HG03342 (cell line): ENCODE measurements at regions not wholly inside any gene's neighbourhood (a gene's known extent, or its start where the extent isn't known, plus 50 kb on each side); places are given as distances from the start of the nearest gene placed in this dataset.

ENCODE experiments used
- ATAC-seq: cut with Tn5 transposase; IDR thresholded peaks from one replicate; pipeline ENCODE4 v1.9.1; 2021; ENCODE audit warnings: mild to moderate bottlenecking, moderate library complexity; ENCODE audit not compliant: unreplicated experiment

DNA sequence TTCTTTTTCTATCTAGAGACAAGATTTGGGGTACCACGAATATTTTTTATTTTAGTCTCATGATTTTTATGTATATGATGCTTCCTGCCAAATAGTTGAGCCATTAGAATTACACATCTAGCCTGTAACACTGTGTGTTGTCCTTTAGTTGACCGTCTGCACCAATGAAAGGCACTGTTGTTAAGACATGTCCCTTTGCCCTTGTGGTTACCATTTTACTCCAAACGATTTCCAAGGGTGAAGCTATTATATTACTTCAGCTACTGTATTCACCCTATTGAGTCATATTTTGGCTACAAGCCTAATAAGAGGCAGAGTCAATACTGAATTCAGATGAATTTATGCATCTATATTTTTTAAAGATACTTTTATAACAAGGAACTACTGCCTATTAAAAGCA is 207.6 kb downstream of the CETN3 start:
- no peak for ATAC-seq

DNA sequence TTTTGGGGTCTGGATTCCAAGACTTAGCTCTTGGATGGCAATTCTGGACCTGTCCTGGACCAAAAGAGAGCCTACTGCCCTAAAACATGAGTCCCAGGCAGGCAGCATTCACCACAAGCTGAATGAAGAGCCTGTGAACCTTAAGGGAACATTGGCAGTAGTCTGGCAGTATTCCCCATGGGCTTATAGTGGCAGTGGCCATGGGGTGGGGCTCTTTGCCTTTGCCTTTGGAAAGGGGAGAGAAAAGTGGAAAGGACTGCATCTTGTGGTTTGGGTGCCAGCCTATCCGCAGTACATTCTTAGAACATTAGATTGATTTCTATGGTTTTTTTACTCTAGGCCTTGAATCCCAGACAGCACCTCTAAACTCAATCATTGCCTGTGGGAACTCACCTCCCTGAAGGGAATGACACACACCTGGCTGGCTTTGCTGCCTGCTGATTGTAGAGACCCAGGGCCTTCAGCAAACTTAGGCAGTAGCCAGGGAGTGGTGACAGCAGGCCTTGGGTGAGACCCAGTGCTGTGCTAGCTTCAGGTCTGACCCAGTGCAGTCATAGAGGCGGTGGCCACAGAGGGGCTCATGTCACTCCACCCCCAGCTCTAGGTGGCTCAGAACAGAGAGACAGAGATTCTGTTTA is 216.3 kb downstream of the CETN3 start:
- ATAC-seq: no peak

DNA sequence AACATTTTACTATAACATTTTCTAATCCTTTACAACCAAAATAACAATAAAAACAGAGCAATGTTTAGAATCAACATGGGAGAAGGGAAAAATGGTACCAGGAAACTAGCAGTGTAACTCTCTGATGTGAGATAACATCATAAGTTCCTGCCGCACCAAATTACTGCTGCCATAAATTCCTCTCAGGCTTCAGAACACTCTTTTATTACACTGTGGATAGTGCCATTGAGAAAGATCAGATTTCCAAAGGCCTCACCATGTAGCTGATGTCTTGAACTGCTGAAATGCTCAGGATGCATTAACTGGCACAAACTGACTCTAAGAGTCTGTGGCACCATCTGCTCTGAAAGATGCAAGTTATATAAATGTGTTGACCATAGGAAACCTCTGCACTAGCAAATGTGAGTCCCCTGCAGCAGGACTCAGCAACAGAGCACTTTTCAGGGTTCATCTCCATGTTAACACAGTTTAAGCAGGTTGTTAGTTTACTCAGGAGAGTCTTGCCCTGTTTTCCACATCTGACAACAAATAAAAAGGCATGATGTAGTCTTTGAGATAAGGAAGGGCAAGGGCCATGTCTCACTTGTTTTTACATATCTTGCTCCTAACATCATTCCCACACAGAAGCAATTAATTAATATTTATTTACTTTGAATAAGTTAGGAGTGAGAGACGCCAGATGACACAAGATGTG is 218.1 kb downstream of the CETN3 start:
- ATAC-seq: no peak

DNA sequence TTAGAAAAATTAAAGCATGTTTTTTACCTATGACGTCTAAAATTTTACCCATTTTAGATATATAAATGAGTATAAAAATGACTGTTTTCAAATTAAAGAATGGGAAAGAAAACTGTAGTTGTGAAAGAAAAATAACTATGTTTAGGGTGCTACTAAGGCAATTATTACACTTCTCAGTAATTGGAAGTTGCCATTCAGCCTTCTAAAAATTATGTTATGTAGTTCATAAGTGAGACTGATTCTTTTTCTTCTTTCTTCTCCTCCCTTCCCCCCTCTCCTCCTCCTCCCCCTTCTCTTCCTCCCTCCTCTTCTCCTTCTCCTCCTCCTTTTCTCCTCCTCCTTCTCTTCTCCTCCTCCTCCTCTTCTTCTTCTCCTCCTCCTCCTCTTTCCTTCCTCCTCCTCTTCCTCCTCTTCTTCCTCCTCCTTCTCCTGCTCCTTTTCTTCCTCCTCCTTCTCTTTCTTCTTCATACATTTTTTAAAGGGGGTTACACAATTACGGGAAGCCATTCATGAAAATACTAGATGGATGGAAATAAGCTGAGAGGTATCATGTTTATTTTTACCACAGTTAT is 223.6 kb downstream of the CETN3 start:
- no peak for ATAC-seq

DNA sequence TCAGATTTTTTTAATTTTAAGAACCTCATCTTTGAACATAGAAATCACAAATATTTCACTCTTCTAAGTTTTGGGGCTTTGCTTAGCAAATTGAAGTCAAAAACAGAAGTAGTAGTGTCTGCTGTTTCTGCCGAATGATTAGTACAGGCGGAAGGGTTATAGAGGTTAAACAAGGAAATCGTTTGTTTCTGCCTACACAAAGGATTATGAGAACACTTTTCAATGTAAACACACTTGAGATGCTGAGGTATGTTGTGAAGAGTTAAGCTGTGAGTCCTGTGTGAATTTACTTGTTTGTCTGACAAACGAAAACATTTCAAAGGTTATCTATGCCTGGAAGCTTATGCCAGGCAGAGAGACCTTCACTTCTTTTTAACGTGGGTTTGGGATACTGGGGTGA is 224.8 kb downstream of the CETN3 start:
- ATAC-seq: no peak

DNA sequence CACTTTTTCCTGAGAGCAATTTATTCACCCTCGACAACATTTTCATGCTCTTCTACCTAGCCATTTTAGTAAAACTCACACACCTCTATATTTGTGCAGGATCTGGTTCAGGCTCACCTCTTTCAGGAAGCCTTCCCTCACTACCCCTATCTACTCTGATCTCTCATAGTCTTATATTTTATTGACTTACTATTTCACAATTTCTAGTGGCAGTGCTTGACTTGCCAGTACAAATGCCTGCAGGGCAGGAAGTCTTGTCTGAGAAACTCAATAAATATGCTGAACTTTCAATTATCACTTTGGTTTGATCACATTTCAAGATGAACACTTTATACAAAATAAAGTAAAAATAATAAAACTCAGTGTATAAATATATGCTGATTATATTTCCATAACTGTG is 226.8 kb downstream of the CETN3 start:
- no peak for ATAC-seq

DNA sequence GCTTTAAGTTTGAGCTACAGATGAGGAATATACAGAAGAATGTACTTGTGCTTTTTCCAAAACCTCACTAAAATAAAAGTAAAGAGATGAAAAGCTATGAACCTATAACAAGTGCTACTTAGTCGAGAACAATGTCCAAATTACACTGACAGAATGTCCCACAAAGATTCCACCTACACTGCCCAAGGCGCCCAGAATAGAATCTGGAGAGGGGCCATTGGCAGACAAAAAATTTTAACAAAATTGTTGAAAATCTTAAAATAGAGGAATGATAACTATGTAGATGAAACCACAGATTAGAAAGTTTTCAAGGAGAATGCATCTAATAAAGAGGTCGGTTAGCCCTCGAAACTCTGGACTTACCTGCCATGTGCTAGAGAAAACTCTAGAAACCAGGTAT is 235.3 kb downstream of the CETN3 start:
- no peak for ATAC-seq

DNA sequence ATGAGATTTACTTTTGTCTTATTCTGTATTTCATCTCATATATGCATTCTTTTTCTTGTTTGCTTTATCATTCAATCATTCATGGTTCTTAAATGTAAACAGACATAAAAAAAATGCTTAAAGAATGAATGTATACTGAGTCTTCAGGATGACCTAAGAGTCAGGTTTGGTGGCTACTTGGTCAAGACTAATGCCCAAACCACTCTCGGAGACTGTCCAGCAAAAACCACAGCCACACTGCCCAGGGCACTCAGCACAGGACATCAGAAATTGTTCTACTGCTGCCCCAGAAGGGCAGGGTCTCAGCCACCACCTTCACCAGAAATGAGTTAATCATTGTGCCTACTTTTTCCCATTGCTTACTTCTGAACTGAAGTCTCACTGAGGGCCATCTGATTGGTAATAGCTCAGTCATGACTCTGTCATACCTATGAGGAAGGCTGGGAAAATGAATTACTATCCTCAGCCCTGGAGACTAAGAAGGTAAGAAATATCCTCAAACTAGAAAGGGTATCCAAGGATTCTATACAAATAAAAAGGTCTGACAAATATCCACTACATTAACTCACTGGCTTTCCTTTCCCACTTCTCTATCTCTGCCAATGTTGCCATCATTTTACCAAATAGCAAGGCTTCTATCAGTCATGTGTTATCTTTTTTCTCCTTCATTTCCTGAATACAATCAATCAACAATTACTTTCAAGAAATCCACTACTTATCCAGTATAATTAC is 236.1 kb downstream of the CETN3 start:
- no peak for ATAC-seq

DNA sequence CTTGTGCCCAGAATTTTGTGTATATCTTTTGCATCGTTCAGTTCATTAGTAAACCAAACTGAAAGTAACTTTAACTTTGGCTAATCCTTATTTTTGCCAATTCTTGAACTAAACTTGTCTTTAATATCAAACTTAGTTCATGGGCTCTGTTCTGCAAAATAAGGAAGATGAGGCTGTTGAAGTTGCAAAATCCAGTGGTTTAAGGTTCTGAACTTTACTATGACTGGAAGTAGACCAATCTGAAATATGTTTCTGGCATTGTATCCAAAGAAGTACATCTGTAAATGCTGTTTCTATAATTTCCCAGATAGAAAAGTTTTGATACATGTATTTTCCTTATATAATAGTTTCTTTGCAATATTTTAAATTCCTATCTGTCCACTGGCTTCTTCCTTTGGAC is 238.1 kb downstream of the CETN3 start:
- no peak for ATAC-seq

DNA sequence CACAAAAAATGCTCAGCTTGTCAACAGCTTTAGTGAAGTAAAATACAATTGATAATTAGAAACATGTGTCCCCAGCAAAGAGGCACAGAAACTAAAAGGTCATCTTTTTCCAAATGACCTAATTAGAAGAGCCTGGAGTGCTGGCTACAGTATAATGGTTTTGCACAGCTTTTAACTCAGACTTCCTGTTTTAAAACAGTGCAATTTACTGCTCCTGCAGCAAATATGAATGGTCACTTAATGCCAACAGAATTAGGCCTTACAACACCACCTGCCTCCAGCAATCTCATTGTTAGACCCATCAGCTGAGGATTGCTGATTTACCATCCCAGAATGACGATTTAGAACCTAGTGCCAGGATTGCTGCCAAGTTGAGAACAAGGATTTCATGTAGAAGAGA is 239.3 kb downstream of the CETN3 start:
- no peak for ATAC-seq

DNA sequence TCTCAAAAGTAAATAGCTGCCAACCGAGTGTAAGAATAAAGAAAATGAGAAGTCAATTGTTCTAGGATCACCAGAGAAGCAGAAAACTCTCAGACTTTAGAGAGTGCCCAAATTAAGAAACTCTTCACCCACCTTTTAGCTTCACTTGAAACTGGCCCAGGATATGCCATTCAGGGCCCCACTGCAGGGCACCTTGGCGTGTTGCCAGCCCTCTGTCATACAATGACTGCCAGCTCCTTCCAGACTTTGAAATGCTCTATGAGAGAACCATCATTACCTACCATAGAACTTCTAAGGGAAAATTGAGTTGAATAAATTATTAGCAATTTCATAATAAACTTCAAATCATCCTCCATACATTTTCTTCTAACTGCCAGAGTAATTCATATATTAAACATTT is 240.5 kb downstream of the CETN3 start:
- no peak for ATAC-seq

DNA sequence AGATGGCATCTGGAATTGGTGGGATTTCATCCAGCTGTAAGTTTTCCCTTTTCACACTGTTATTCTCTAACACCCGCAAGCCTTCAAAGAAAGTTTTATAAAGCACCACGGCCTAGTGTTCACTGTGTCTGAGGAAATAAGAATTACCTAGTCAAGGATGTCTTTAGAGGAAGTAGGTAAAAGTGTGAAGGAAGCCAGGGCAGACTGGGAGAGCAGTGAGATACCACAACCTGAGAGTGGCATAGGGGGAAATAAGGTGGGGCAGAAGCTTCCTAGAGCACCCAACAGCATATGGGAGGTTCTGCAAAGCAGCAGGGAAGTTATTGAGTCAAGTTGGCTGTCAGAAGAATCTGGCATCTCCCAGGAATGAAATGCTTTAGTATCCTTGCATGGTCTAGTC is 241.2 kb downstream of the CETN3 start:
- ATAC-seq: no peak

DNA sequence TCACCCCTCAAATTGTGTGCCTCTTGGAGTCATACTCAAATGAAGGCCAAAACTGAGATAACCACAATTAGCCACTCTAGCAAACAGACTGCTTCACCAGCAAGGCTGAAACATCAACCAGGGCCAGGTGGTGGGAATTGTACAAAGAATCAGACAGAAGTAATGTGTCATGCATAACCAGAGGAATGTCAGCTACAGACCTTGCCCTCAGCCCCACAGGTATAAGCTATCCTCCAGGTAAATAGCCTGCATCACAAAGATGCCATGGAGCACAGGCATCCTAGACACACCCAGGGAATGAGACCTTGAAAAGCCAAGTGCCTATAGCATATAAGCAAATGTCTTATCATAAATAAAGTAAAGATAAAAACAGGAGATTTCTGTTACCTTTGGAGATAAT is 242.7 kb downstream of the CETN3 start:
- no peak for ATAC-seq

DNA sequence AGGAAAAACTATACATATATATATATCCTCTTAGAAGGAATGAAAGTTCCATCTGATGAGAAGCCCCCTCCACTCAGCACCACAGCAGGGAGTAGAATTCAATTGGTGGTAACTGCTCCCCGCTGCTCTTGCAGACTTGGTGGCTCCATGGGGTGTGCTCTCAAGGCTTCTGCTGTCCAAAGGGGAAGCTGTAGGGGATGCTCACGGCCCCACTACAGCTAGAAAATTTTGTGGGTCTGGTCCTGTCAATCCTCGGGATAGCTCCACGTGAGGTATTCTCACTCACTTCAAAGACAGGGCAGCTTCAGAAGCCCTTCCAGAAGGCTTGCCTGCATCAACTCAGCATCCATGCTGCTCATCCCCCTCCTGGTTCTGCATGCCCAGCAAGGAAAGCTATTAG is 247.2 kb downstream of the CETN3 start:
- ATAC-seq: no peak

DNA sequence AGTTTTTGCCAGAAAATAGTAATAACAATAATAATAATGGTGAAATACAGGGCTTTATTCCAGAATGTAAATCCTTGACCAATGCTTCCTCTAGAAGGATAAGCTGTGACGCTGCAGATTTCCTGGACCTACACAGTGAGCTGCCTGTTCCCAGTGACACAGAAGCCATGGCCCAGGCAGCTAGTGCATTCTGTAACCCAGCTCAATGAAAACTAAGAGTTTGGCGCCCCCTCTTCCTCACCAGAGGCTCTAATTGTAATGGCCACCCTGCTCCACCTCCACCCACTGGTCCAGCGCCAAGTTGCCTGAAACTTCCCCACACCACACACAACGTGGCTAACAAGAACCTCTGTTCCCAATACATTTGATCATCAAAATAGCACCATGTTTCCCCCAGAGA is 248.1 kb downstream of the CETN3 start:
- ATAC-seq: no peak

DNA sequence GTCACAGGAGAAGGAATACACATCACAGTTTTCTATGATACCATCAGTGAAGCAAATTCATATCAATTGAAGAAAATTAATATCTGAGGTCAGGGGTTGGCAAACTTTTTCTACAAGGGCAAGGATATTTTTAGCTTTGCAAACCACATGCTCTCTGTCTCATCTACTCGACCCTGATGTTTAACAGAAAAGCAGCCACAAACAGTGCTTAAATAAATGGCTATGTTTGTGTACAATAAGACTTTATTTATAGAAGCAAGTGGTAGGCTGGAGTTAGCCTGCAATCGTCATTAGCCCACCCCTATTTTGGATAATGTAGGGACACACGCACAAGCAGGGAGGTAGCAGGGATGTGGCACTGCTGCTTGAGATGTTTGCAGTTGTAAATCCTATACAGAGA is 251.4 kb downstream of the CETN3 start:
- no peak for ATAC-seq

DNA sequence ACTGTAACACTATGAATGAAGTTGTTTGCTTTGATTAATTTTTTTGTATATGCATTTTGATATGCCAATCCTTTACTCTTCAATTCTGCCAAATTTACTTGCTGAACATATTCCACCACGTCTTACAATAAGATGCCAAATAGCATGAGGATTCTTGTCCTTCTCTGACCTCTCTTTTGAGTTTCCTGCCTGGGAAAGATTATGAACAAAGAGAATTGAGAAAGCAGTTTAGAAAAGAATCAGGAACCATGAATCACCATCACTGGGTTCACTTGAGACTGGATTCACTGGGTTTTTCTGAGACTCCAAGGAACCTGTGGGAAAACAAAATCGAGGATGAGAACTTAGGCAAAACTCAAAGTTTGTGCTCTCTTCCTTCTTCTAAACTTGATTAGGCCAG is 256.5 kb downstream of the CETN3 start:
- ATAC-seq: no peak

DNA sequence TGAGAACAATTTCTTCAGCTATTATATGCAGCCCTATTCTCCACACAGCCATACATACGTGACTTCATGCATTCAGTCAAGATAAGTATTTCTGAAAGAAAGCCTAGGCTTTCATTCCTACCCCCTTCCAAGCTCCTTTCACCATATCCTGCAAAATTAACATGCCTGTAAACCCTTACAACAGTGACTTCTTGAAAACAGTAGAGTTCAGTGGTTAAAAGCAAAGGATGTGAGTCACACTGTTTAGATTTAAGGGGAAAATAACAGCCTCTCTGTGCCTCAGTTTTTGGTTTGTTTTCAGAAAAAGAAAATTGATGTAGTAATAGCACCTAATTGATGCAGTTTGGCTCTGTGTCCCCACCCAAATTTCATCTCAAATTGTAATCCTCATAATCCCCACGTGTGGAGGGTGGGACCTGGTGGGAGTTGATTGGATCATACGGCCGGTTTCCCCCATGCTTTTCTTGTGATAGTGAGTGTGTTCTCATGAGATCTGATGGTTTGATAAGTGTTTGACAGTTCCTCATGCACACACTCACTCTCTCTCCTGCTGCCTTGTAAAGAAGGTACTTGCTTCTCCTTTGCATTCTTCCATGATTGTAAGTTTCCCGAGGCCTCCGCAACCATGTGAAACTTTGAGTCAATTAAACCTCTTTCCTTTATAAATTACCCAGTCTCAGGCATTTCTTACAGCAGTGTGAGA is 264.8 kb downstream of the CETN3 start:
- no peak for ATAC-seq

DNA sequence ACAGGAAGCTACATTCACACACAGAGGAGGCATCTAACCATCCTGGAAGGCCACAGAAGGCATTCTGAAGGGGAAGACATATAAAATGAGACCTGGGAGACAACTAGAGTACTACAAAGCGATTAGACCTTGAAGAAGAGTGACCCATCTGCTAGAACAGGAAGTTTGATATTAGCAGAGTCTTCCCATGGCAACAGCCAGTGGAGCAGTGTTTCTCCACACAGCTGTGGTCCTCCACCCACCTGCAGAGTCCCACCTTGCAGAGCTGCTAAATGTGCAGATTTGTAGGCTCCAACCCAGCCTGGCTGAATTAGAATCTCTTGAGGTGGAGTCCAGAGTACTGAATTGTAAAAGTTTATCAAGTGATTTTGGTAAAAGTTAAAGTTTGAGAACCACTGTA is 267.0 kb downstream of the CETN3 start:
- ATAC-seq: peak; percentile 76

DNA sequence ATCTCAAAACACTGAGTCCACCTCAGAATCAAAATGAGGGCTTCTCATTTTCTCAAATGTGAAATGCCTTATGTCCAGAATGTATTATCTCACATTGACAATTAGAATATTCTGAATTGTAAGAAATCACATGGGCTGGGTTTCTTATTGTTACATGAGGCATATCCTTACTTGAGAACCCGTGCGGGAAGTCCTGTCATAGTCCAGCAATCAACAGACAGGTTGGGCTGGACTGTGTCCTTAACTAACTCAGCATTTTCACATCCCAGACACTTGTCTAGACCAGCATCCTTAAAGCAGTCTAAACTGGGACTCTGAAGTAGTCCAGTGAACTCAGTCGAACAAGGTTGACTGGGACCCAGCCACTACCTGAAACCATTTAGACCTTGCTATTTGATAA is 267.6 kb downstream of the CETN3 start:
- no peak for ATAC-seq

DNA sequence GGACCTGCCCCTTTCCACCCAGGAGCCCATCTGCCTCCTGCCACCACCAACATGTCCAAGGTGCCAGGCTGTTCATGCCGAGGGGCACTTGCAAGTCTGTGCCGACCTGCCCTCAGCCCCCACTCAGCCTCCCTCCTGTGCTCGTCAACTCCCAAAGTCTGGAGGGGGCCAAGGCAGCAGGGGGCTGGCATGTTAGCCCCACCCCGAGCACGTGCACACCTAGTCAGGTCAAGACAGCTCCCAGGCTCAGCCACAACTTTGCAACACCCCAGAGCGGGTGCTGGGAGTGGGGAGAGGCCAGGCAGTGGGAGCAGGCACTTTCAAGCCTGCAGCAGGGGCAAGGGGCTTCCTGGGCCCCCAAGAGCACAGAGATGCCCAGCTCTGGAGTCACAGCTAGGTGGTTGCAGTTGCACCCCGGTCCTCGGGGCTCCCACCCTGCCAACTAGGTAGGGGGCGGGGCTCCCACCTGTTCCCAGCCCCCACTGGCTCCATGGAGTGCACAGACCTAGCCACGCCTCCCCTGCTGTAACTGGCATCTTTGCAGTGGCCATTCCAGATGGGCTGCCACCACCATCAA is 272.5 kb downstream of the CETN3 start:
- ATAC-seq: no peak
